ENCODE measurements at regions not wholly inside any gene's neighbourhood (a gene's known extent, or its start where the extent isn't known, plus 50 kb on each side); places are given as distances from the start of the nearest gene placed in this dataset.

DNA sequence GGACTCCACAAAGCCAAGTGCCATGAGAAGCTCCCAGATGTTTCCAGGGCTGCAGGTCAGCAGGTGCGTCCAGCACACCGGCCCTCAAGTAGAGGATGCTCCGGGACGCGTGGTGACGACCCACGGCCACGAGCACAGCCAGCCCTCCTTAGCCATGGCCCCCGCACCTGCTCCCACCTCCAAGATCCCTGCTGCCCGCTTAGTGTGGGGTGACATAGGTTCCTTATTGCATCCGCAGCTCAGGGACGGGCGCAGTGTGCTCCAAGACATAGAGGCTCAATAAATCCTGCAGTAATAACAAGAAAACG lies 138.1 kb upstream of the RPS6KA2 start:
- no peaks in the 10 kb centered on the region for H3K27me3 ChIP-seq (ENCODE audit: control insufficient read depth in 2 of 2, insufficient read depth in 2 of 2, low read length in 2 of 2)
- H3K4me1 ChIP-seq (ENCODE audit: control insufficient read depth, extremely low read depth, insufficient read depth, low read length) = no peaks in the 10 kb centered on the region
- DNase-seq (ENCODE audit: low read depth, low spot score) (no peak), FAIRE-seq (no peak)
- no peak overlapping the region for H3K27ac ChIP-seq (ENCODE audit: insufficient read depth, low read depth, low read length)
- H2AFZ ChIP-seq (ENCODE audit: low read depth, low read length) = no peak overlapping the region
- H3K36me3 ChIP-seq (ENCODE audit: control insufficient read depth in 2 of 2, extremely low read depth in 1 of 2, insufficient read depth in 2 of 2, low read length in 2 of 2) = no peaks in the 10 kb centered on the region
- ChIA-PET POLR2A (no interaction called here), CTCF (interaction anchor here (2.7 kb wide), 1 partner anchor 10 kb away, joined by 18 read pairs; no protein-coding TSS in a partner anchor)
- BruUV-seq (replicated peaks) = no TSS peak
- TF ChIP-seq JUN (IDR thresholded peaks at IDR 0.05; ENCODE audit: borderline replicate concordance, insufficient read depth, insufficient read length, low read depth) (no peak), GATA2 (IDR thresholded peaks at IDR 0.05; ENCODE audit: insufficient read depth, insufficient read length, low read depth, low read length) (no peak), FOS (IDR thresholded peaks at IDR 0.05; ENCODE audit: borderline replicate concordance, insufficient read depth, low read length) (no peak), POLR2A (IDR thresholded peaks at IDR 0.05; ENCODE audit: low read depth, low read length) (no peak), EZH2 (IDR thresholded peaks at IDR 0.05; ENCODE audit: borderline replicate concordance, low read depth, low read length, severe bottlenecking) (no peak), POLR2AphosphoS5 (IDR thresholded peaks at IDR 0.05; ENCODE audit: insufficient read depth, low read depth, low read length) (no peak), MYC (IDR thresholded peaks at IDR 0.05; ENCODE audit: low read depth, low read length) (no peak)
- TF ChIP-seq, protein P1, sequence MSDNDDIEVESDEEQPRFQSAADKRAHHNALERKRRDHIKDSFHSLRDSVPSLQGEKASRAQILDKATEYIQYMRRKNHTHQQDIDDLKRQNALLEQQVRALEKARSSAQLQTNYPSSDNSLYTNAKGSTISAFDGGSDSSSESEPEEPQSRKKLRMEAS (IDR thresholded peaks at IDR 0.05; ENCODE audit: insufficient read depth, insufficient read length) = no peak
- TF ChIP-seq, protein P2, sequence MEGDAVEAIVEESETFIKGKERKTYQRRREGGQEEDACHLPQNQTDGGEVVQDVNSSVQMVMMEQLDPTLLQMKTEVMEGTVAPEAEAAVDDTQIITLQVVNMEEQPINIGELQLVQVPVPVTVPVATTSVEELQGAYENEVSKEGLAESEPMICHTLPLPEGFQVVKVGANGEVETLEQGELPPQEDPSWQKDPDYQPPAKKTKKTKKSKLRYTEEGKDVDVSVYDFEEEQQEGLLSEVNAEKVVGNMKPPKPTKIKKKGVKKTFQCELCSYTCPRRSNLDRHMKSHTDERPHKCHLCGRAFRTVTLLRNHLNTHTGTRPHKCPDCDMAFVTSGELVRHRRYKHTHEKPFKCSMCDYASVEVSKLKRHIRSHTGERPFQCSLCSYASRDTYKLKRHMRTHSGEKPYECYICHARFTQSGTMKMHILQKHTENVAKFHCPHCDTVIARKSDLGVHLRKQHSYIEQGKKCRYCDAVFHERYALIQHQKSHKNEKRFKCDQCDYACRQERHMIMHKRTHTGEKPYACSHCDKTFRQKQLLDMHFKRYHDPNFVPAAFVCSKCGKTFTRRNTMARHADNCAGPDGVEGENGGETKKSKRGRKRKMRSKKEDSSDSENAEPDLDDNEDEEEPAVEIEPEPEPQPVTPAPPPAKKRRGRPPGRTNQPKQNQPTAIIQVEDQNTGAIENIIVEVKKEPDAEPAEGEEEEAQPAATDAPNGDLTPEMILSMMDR (IDR thresholded peaks at IDR 0.05; ENCODE audit: extremely low read depth in 1 of 2, insufficient read depth in 1 of 2, low read depth in 1 of 2, low read length in 2 of 2) = no peak
- no peaks in the 10 kb centered on the region for H4K20me1 ChIP-seq (replicated peaks; ENCODE audit: control insufficient read depth, extremely low read depth, insufficient read depth, low read length)
- intact Hi-C loops (cut with micrococcal nuclease) = no loop called here
- no peak overlapping the region for H3K4me2 ChIP-seq (ENCODE audit: insufficient read depth, low read length)
- no peak overlapping the region for H3K4me3 ChIP-seq (replicated peaks in 1 of 3; ENCODE audit: insufficient read depth in 1 of 3, low read depth in 1 of 3, low read length in 3 of 3)
- dilution Hi-C loops (cut with MboI; ENCODE audit: extremely low pct_ligation_motif_present, low sequenced_read_pairs) = no loop called here
- no peaks in the 10 kb centered on the region for H3K9me3 ChIP-seq (replicated peaks; ENCODE audit: control insufficient read depth, insufficient read depth, low read length)
- H3K9ac ChIP-seq (replicated peaks; ENCODE audit: extremely low read depth, insufficient read depth, low read length) = no peak overlapping the region
- no peaks in the 10 kb centered on the region for H3K79me2 ChIP-seq (ENCODE audit: control insufficient read depth, insufficient read depth, low read length)
- H3K9me1 ChIP-seq (replicated peaks; ENCODE audit: control insufficient read depth, extremely low read depth, insufficient read depth, low read length) = no peaks in the 10 kb centered on the region

Data from endothelial cell of umbilical vein (primary cell).